ENCODE measurements at regions not wholly inside any gene's neighbourhood (a gene's known extent, or its start where the extent isn't known, plus 50 kb on each side); places are given as distances from the start of the nearest gene placed in this dataset.

DNA sequence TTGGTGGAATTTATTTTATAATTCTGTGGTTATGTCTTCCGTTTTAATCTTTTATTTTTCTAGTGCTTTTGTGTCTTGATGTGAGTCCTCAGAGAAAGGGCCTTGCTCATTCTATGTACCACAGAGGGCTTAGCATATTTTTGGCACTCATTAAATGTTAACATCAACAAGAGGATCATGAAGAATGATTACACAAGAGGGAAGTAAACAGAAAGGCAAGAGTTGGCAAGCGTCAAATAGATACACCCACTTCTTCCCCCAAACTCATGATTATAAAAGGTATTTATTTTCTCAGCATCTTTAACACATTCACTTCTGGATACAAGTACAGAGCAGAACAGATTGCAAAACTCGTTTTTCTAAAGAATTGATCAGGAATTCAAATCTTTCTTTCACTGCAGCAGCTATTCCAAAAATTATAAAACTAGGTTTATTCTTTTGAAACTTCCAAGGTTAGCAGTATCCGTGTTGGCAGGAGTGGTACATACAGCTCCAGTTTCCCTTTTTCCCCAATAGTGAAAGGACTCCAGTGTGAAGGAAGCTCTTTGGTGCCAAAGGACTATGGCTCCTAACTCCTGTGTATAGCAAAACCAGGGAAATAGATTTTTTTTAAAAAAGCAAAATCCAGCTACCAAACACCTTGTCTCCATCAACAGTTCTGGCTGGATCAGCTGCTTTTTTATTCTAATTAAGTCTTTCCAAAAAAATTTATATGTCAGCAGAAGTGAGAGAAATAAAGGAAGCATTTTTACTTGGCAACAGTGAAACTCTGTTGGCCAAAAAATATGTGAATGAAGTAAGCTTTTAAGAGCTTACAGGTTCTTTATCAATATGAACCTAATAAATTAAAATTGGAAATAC is 221.9 kb downstream of the ADGRG6 start:
- TF ChIP-seq, protein P1, sequence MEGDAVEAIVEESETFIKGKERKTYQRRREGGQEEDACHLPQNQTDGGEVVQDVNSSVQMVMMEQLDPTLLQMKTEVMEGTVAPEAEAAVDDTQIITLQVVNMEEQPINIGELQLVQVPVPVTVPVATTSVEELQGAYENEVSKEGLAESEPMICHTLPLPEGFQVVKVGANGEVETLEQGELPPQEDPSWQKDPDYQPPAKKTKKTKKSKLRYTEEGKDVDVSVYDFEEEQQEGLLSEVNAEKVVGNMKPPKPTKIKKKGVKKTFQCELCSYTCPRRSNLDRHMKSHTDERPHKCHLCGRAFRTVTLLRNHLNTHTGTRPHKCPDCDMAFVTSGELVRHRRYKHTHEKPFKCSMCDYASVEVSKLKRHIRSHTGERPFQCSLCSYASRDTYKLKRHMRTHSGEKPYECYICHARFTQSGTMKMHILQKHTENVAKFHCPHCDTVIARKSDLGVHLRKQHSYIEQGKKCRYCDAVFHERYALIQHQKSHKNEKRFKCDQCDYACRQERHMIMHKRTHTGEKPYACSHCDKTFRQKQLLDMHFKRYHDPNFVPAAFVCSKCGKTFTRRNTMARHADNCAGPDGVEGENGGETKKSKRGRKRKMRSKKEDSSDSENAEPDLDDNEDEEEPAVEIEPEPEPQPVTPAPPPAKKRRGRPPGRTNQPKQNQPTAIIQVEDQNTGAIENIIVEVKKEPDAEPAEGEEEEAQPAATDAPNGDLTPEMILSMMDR (IDR thresholded peaks at IDR 0.05): no peak
- TF ChIP-seq, protein P2, sequence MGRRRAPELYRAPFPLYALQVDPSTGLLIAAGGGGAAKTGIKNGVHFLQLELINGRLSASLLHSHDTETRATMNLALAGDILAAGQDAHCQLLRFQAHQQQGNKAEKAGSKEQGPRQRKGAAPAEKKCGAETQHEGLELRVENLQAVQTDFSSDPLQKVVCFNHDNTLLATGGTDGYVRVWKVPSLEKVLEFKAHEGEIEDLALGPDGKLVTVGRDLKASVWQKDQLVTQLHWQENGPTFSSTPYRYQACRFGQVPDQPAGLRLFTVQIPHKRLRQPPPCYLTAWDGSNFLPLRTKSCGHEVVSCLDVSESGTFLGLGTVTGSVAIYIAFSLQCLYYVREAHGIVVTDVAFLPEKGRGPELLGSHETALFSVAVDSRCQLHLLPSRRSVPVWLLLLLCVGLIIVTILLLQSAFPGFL (CRISPR knock-in tag; IDR thresholded peaks at IDR 0.05; ENCODE audit: borderline replicate concordance): no peak
- TF ChIP-seq, protein P3, sequence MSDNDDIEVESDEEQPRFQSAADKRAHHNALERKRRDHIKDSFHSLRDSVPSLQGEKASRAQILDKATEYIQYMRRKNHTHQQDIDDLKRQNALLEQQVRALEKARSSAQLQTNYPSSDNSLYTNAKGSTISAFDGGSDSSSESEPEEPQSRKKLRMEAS (CRISPR knock-in tag; IDR thresholded peaks at IDR 0.05): no peak
- TF ChIP-seq JUN (CRISPR knock-in tag; IDR thresholded peaks at IDR 0.05): no peak
- no peak for TF ChIP-seq CREM (CRISPR knock-in tag; IDR thresholded peaks at IDR 0.05)
- TF ChIP-seq, protein P4, sequence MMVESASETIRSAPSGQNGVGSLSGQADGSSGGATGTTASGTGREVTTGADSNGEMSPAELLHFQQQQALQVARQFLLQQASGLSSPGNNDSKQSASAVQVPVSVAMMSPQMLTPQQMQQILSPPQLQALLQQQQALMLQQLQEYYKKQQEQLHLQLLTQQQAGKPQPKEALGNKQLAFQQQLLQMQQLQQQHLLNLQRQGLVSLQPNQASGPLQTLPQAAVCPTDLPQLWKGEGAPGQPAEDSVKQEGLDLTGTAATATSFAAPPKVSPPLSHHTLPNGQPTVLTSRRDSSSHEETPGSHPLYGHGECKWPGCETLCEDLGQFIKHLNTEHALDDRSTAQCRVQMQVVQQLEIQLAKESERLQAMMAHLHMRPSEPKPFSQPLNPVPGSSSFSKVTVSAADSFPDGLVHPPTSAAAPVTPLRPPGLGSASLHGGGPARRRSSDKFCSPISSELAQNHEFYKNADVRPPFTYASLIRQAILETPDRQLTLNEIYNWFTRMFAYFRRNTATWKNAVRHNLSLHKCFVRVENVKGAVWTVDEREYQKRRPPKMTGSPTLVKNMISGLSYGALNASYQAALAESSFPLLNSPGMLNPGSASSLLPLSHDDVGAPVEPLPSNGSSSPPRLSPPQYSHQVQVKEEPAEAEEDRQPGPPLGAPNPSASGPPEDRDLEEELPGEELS (CRISPR knock-in tag; IDR thresholded peaks at IDR 0.05): no peak
- TF ChIP-seq ZNF121 (CRISPR knock-in tag; IDR thresholded peaks at IDR 0.05): no peak

Measured in WTC11 (cell line).